H1 (cell line): ENCODE measurements at regions not wholly inside any gene's neighbourhood (a gene's known extent, or its start where the extent isn't known, plus 50 kb on each side); places are given as distances from the start of the nearest gene placed in this dataset.

Source experiments
- CTCF ChIA-PET: fragments of 300-600 bp; sonication (Branson Sonifier 250); formaldehyde crosslinking; loops from one replicate; lab custom pipeline; 2021; ENCODE audit not compliant: partially characterized antibody; lab: Charles Lee
- POLR2A ChIA-PET: fragments of 300-600 bp; sonication (Branson Sonifier 250); formaldehyde crosslinking; loops from one replicate; lab custom pipeline; 2021; ENCODE audit warnings: inconsistent platforms; ENCODE audit not compliant: partially characterized antibody; lab: Charles Lee
- DNase-seq, 2 experiments: peaks; one replicate each; pipeline versions ENCODE4 v3.0.0 to v3.0.0-alpha.2; 2010 to 2022; ENCODE audit warnings: low spot score in 2 of 2, low read depth in 1 of 2, mixed read lengths in 1 of 2
- FAIRE-seq: peaks from 2 replicates; lab custom pipeline; 2011; peaks lifted over from hg19 to GRCh38; lab: Jason Lieb, UNC
- H2AFZ ChIP-seq: 2 replicates; pipeline ENCODE4 v1.8.1; 2012; ENCODE audit warnings: low read length, inconsistent platforms
- H2AK5ac ChIP-seq: 2 replicates; pipeline ENCODE4 v1.6.1; 2013; ENCODE audit warnings: low read depth, low read length
- H2BK120ac ChIP-seq: replicated peaks from 2 replicates; pipeline ENCODE3; 2013; ENCODE audit warnings: low read depth, low read length, inconsistent platforms
- H2BK12ac ChIP-seq: 2 replicates; pipeline ENCODE4 v1.6.1; 2013; ENCODE audit warnings: low read depth, low read length
- H2BK15ac ChIP-seq: 2 replicates; pipeline ENCODE4 v1.6.1; 2013; ENCODE audit warnings: low read length
- H2BK20ac ChIP-seq: 2 replicates; pipeline ENCODE4 v1.6.1; 2013; ENCODE audit warnings: low read length
- H2BK5ac ChIP-seq: 2 replicates; pipeline ENCODE4 v1.6.1; 2013; ENCODE audit warnings: low read depth, low read length
- H3K14ac ChIP-seq: 2 replicates; pipeline ENCODE4 v1.6.1; 2013; ENCODE audit warnings: inconsistent platforms; ENCODE audit not compliant: insufficient read length
- H3K18ac ChIP-seq: 2 replicates; pipeline ENCODE4 v1.6.1; 2013; ENCODE audit warnings: low read length; ENCODE audit errors: extremely low read depth
- H3K23ac ChIP-seq: 2 replicates; pipeline ENCODE4 v1.6.1; 2013; ENCODE audit warnings: inconsistent platforms; ENCODE audit not compliant: insufficient read length
- H3K23me2 ChIP-seq: 2 replicates; pipeline ENCODE4 v1.6.1; 2013; ENCODE audit warnings: low read depth, low read length
- H3K27ac ChIP-seq: 2 replicates; pipeline ENCODE4 v1.6.1; 2011; ENCODE audit warnings: low read depth, low read length, inconsistent platforms
- H3K27me3 ChIP-seq, 4 experiments: replicated peaks in 1 of 4; 1 replicate in 1 of 4; 2 replicates in 3 of 4; pipeline versions ENCODE4 v1.6.1 to v1.8.1; 2011 to 2013; ENCODE audit warnings: low read length in 3 of 4, mild to moderate bottlenecking in 3 of 4, inconsistent platforms in 2 of 4, mixed read lengths in 2 of 4, moderate library complexity in 1 of 4; ENCODE audit not compliant: control insufficient read depth in 3 of 4, insufficient read depth in 3 of 4; ENCODE audit errors: extremely low read depth in 1 of 4
- H3K36me3 ChIP-seq, 4 experiments: 2 replicates each; pipeline versions ENCODE4 v1.6.1 to v1.8.1; 2011 to 2013; ENCODE audit warnings: mild to moderate bottlenecking in 4 of 4, low read length in 3 of 4, moderate library complexity in 2 of 4, control low read depth in 1 of 4, inconsistent platforms in 1 of 4; ENCODE audit not compliant: insufficient read depth in 4 of 4, control insufficient read depth in 2 of 4
- H3K4ac ChIP-seq: replicated peaks from 2 replicates; pipeline ENCODE3; 2013; ENCODE audit warnings: low read length, low read depth, mixed read lengths, inconsistent platforms; ENCODE audit not compliant: insufficient read length
- H3K4me1 ChIP-seq, 4 experiments: replicated peaks in 1 of 4; 1 replicate in 1 of 4; 2 replicates in 3 of 4; pipeline versions ENCODE4 v1.6.1 to v1.8.1; 2011 to 2013; ENCODE audit warnings: low read length in 3 of 4, inconsistent platforms in 2 of 4, mixed read lengths in 1 of 4; ENCODE audit not compliant: insufficient read depth in 4 of 4, control insufficient read depth in 3 of 4
- H3K4me2 ChIP-seq, 2 experiments: 2 replicates each; pipeline versions ENCODE4 v1.6.1 to v1.8.1; 2011 to 2013; ENCODE audit warnings: low read depth in 2 of 2, low read length in 2 of 2, control low read depth in 1 of 2, inconsistent platforms in 1 of 2, mild to moderate bottlenecking in 1 of 2; ENCODE audit not compliant: insufficient read depth in 1 of 2
- H3K4me3 ChIP-seq, 4 experiments: fragments of 200-600, 300-600 bp in 1 of 4; sonication (generic), shearing (Covaris generic), sonication (Bioruptor Twin) in 1 of 4; 2 replicates each; pipeline versions ENCODE4 v1.5.1 to v1.8.1; 2011 to 2016; ENCODE audit warnings: low read length in 4 of 4, low read depth in 3 of 4, control low read depth in 2 of 4, inconsistent platforms in 2 of 4, mild to moderate bottlenecking in 2 of 4, mixed read lengths in 1 of 4, moderate library complexity in 1 of 4; ENCODE audit not compliant: insufficient read depth in 2 of 4; ENCODE audit errors: extremely low read depth in 1 of 4
- H3K56ac ChIP-seq: replicated peaks from 2 replicates; pipeline ENCODE3; 2013; ENCODE audit warnings: low read depth, mild to moderate bottlenecking, mixed read lengths, low read length, inconsistent platforms; ENCODE audit not compliant: insufficient read length
- H3K79me1 ChIP-seq: 2 replicates; pipeline ENCODE4 v1.6.1; 2013; ENCODE audit warnings: low read depth, low read length, control low read depth
- H3K79me2 ChIP-seq, 2 experiments: 2 replicates each; pipeline versions ENCODE4 v1.6.1 to v1.8.1; 2012 to 2013; ENCODE audit warnings: low read length in 2 of 2, mild to moderate bottlenecking in 2 of 2, inconsistent platforms in 1 of 2; ENCODE audit not compliant: insufficient read depth in 2 of 2, control insufficient read depth in 1 of 2
- H3K9ac ChIP-seq, 4 experiments: replicated peaks in 1 of 4; 1 replicate in 1 of 4; 2 replicates in 3 of 4; pipeline versions ENCODE4 v1.6.1 to v1.8.1; 2011 to 2013; ENCODE audit warnings: low read depth in 3 of 4, low read length in 3 of 4, control low read depth in 2 of 4, mild to moderate bottlenecking in 2 of 4, moderate library complexity in 2 of 4, inconsistent platforms in 1 of 4; ENCODE audit errors: extremely low read depth in 1 of 4
- H3K9me3 ChIP-seq, 2 experiments: 2 replicates each; pipeline versions ENCODE4 v1.6.1 to v1.8.1; 2012 to 2013; ENCODE audit warnings: mild to moderate bottlenecking in 2 of 2, moderate library complexity in 2 of 2, control low read depth in 1 of 2, inconsistent platforms in 1 of 2, low read depth in 1 of 2, low read length in 1 of 2, mixed read lengths in 1 of 2; ENCODE audit not compliant: insufficient read depth in 2 of 2
- H4K20me1 ChIP-seq, 2 experiments: replicated peaks in 1 of 2; 2 replicates each; pipeline versions ENCODE3 to v1.8.1; 2011 to 2013; ENCODE audit warnings: inconsistent platforms in 2 of 2, low read length in 2 of 2, mild to moderate bottlenecking in 1 of 2; ENCODE audit not compliant: insufficient read depth in 2 of 2, control insufficient read depth in 1 of 2
- H4K5ac ChIP-seq: 2 replicates; pipeline ENCODE4 v1.6.1; 2013; ENCODE audit warnings: low read length, low read depth, mixed read lengths, inconsistent platforms; ENCODE audit not compliant: insufficient read length
- H4K8ac ChIP-seq: 2 replicates; pipeline ENCODE4 v1.8.0; 2013; ENCODE audit warnings: mild to moderate bottlenecking, moderate library complexity, low read length, inconsistent platforms; ENCODE audit not compliant: insufficient read depth; ENCODE audit errors: extremely low read depth
- H4K91ac ChIP-seq: replicated peaks from 2 replicates; pipeline ENCODE3; 2013; ENCODE audit warnings: low read length, mixed read lengths, inconsistent platforms; ENCODE audit not compliant: insufficient read length
- BACH1 ChIP-seq: IDR thresholded peaks from 2 replicates; pipeline ENCODE4 v1.6.1; 2012; ENCODE audit warnings: low read length, improper control_type of control experiment
- FOSL1 ChIP-seq: IDR thresholded peaks from 2 replicates; pipeline ENCODE4 v1.6.1; 2011; ENCODE audit warnings: mild to moderate bottlenecking, low read depth, low read length, moderate library complexity; ENCODE audit not compliant: insufficient read depth
- KDM4A ChIP-seq: IDR thresholded peaks from one replicate; pipeline ENCODE4 v1.7.1; 2012; ENCODE audit warnings: low read depth, mild to moderate bottlenecking, moderate library complexity, low read length, inconsistent platforms; ENCODE audit not compliant: severe bottlenecking
- PHF8 ChIP-seq: fragments of 200-600 bp; sonication (generic); conservative IDR thresholded peaks from 2 replicates; pipeline ENCODE4 v1.7.1; 2012; ENCODE audit warnings: low read depth, mild to moderate bottlenecking, inconsistent platforms, low read length, moderate library complexity
- SRF ChIP-seq: IDR thresholded peaks from 2 replicates; pipeline ENCODE4 v1.6.1; 2011; ENCODE audit warnings: mild to moderate bottlenecking, low read depth, low read length, moderate library complexity
- SUZ12 ChIP-seq: fragments of 200-600 bp; sonication (generic); IDR thresholded peaks from 2 replicates; pipeline ENCODE4 v1.6.1; 2012; ENCODE audit warnings: mild to moderate bottlenecking, inconsistent platforms, low read length, moderate library complexity, mixed read lengths
- USF2 ChIP-seq: IDR thresholded peaks from 2 replicates; pipeline ENCODE4 v1.6.1; 2011; ENCODE audit warnings: low read length, improper control_type of control experiment
- WGBS, 2 experiments: shearing (Covaris generic) in 1 of 2; methylation state at CpG; one replicate each; pipeline versions ENCODE4 v1.1.6 to v1.1.7; 2013 to 2015; ENCODE audit warnings: low lambda C conversion rate in 2 of 2, mixed read lengths in 2 of 2, inconsistent platforms in 1 of 2, low coverage in 1 of 2, missing lambda C conversion rate in 1 of 2; ENCODE audit not compliant: insufficient replicate concordance in 2 of 2, insufficient coverage in 1 of 2, insufficient read length in 1 of 2; ENCODE audit errors: extremely low coverage in 1 of 2, missing lambda C conversion rate in 1 of 2; 5-methylcytosine and 5-hydroxymethylcytosine counted together

DNA sequence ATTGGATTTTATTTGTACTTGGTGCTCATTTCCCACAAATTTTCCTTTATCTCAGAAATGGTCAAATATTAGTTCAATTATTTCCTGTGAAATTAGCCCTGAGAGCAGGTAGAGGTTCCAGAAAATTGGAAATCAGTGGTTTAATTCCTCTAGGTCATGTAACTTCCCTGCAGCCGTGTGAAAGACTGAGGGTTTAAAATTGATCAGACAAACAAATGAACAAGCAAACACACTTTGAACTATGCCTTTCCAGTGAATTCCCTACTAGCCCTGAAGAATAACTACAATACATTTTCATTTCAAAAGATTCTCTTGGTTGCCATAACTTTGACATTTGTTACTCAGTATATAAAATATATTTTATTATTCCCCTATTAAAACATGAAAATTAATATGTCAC, 1116.7 kb downstream of the REEP3 start:
- H3K36me3 ChIP-seq: no peaks in the 10 kb centered on the region
- no peaks in the 10 kb centered on the region for H3K27me3 ChIP-seq
- whole genome bisulfite sequencing, 2 experiments: 83% methylated on average over 1 of the region's 1 CpG; no CpG with 5 or more reads in 1 of the 2 experiments
- H2AK5ac ChIP-seq: no peak overlapping the region
- H3K4ac ChIP-seq: no peak overlapping the region
- no peak overlapping the region for H3K4me2 ChIP-seq
- no peak overlapping the region for H2BK120ac ChIP-seq
- H3K23me2 ChIP-seq: no peaks in the 10 kb centered on the region
- no peak overlapping the region for H3K18ac ChIP-seq
- H3K56ac ChIP-seq: no peak overlapping the region
- no peak overlapping the region for H3K23ac ChIP-seq
- no peak for TF ChIP-seq PHF8
- TF ChIP-seq USF2: no peak
- no peak for TF ChIP-seq SRF
- TF ChIP-seq FOSL1: no peak
- no peak for TF ChIP-seq BACH1
- no peak for TF ChIP-seq KDM4A
- no peak for TF ChIP-seq SUZ12
- no peak overlapping the region for H3K4me3 ChIP-seq
- H2BK15ac ChIP-seq: no peak overlapping the region
- no peak overlapping the region for H3K27ac ChIP-seq
- no peaks in the 10 kb centered on the region for H3K79me1 ChIP-seq
- H2BK12ac ChIP-seq: no peak overlapping the region
- ChIA-PET POLR2A (no interaction called here), CTCF (no interaction called here)
- no peaks in the 10 kb centered on the region for H4K20me1 ChIP-seq
- FAIRE-seq: no peak
- DNase-seq: no peak
- H4K8ac ChIP-seq: no peak overlapping the region
- no peak overlapping the region for H2AFZ ChIP-seq
- H3K4me1 ChIP-seq: peaks cover 0 to 3% (median 0%) of the 10 kb centered on the region in 4 experiments; a peak in 1 of 7 replicates
- H3K79me2 ChIP-seq: no peaks in the 10 kb centered on the region
- no peaks in the 10 kb centered on the region for H3K9me3 ChIP-seq
- no peak overlapping the region for H4K91ac ChIP-seq
- no peak overlapping the region for H4K5ac ChIP-seq
- H3K14ac ChIP-seq: no peak overlapping the region
- H2BK20ac ChIP-seq: no peak overlapping the region
- no peak overlapping the region for H3K9ac ChIP-seq
- H2BK5ac ChIP-seq: no peak overlapping the region
